Posterior cingulate gyrus (tissue), 11 donors: ENCODE measurements at regions not wholly inside any gene's neighbourhood (a gene's known extent, or its start where the extent isn't known, plus 50 kb on each side); places are given as distances from the start of the nearest gene placed in this dataset.

Experiments used
- DNase-seq, 10 donors: peaks; one replicate each; pipeline versions ENCODE4 v3.0.0 to v3.0.0-alpha.2; 2020 to 2021; ENCODE audit warnings: mixed read lengths in 3 of 10
- intact Hi-C: fragments of 100-400 bp; cut with DNase I; formaldehyde crosslinking; loops from one replicate; pipeline ENCODE4 v1.15.1; 2023

DNA sequence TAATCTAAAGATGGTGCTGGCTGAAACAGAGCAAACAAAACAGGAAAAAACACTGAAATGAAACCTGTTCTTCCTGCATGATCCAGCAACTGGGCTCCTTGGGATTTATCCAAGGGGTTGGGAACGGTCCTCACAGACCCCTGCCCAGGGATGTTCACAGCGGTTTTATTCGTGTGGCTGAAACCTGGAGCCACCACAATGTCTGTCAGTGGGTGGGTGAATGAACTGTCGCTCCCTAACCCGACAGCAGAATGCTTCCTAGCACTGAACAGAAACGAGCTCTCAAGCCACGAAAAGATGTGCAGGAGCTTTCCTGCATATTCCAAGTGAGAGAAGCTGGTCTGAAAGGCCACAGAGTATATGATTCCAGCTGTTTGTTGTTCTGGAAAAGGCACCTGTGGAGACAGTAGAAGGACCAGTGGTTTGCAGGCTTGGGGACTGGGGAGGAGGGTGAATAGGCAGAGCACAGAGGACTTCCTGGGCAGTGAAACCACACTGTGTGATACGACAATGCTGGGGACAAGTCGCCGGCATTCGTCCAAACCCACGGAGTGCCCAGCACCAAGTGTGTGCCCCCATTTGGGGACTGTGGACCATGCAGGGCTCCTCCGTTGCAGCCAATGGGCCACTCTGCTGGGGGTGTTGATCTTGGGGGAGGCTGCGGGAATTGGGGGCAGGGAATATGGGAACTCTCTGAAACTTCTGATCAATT lies 73.9 kb downstream of the TEX29 start:
- peak in 3 of 10 donors; percentile 27 to 41 (median 29) for DNase-seq

DNA sequence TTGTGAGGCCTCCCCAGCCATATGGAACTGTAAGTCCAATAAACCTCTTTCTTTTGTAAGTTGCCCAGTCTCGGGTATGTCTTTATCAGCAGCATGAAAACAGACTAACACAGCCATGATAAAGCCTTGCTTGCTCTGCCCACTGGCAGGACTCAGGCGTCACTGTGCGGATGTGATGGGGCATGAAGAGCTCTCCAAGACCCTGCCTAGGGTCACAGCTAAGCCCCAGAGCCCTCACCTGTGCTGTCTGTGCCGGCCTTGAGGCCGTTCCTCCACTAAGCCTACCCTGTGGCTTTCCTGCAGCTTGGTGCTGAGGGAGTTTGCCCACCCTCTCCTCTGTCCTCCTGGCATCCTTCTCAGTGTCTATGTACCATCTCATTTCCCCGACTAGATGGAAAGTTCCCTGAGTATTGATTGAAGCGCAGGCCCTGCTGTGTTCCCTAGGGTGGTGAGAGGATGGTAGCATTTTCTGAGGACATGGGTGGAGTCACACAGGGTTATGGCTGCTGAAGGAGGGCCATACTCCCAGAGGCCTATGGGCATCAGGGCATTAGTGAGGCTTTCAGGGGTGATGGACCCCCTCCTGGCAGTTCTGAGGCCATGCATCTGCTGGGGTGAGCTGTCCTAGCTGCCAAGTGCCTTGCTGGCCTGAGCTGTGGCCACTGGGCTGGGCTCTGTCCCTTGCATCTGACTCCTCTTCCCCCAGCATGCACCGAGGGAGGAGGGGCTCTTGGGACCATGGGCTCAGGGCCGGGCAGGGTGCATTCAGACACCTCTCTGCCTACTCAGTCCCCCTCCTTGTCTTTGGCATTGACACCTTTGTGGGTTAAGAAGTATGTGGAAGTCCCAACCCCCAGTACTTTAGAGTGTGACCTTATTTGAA lies 75.3 kb downstream of the TEX29 start:
- peak in 2 of 10 donors; percentile 16 to 69 for DNase-seq

More for the DNA sequence above, 73.9 kb downstream of the TEX29 start:
- intact Hi-C loops: no loop called here

DNA sequence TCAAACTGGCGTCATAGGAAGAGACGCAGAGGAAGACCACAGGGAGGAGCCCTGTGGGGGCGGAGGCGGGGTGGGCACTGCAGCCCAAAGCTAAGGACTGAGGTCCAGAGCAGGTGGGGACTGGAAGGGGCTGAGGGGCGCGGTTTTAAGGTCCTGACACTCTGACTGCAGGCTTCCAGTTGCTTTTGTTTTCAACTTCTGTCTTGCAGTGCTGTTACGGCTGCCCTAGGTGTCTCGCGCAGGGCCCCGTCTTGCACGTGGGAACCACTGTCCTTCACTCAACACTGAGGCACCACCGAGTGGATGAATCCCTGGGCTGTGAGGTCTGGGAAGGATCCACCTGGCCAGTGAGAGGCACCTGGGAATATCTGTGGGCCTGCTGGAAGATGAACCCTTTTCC lies 76.0 kb downstream of the TEX29 start:
- intact Hi-C loops: no loop called here

More for the DNA sequence above, 75.3 kb downstream of the TEX29 start:
- intact Hi-C loops: no loop called here

DNA sequence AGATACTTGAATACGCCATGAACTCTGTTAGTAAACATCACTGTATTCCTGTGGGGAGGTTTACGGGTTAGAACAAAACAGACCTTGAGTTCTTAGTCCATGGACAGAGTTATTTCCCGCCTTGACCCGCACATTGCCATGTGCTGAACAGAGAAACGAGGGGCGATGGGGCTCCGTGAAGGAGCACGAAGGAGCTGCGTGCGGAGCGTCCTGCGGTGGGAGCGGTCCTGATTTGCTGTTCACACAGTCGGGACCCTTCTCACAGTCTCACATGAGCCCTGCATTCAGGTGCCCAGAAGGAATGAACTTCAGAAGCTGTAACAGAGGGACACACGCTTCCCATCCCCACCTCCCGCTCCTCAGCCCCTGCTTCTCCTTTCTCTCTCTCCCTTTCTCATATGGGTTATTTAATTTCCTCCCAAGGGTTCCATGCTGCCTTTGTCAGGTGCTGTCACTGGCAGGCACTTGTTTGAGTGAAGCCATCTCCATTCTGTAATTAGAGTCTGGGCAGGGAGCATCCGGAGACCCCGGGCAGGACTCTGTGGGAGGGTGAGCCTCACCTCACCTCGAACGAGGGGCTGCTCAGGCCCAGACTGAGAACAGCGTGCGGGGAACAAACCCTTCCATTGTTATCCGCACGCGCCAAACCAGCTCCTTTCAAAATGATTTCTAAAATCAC lies 76.9 kb downstream of the TEX29 start:
- intact Hi-C loops: no loop called here

More for the DNA sequence above, 76.0 kb downstream of the TEX29 start:
- peak in 2 of 10 donors; percentile 12 to 49 for DNase-seq

DNA sequence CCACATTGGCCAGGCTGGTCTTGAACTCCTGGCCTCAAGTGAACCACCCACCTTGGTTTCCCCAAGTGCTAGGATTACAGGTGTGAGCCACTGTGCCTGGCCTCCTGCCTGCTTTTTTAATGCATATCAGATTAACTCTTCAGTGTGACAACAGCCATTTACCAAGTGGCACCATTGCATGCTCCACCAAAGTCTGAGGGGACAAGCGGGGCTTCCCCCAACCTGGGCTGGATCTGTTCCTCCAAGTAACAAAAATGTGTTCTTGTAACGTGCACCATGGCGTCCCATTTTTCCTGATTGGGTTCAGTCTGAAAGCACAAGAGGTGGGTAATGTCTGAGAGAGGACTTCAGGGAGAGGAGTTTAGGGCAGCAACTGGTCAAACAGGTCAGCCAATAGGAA lies 77.8 kb downstream of the TEX29 start:
- intact Hi-C loops: no loop called here
- DNase-seq: peak in 2 of 10 donors; percentile 30 to 69

More for the DNA sequence above, 76.9 kb downstream of the TEX29 start:
- peak in 3 of 10 donors; percentile 22 to 49 (median 45) for DNase-seq

DNA sequence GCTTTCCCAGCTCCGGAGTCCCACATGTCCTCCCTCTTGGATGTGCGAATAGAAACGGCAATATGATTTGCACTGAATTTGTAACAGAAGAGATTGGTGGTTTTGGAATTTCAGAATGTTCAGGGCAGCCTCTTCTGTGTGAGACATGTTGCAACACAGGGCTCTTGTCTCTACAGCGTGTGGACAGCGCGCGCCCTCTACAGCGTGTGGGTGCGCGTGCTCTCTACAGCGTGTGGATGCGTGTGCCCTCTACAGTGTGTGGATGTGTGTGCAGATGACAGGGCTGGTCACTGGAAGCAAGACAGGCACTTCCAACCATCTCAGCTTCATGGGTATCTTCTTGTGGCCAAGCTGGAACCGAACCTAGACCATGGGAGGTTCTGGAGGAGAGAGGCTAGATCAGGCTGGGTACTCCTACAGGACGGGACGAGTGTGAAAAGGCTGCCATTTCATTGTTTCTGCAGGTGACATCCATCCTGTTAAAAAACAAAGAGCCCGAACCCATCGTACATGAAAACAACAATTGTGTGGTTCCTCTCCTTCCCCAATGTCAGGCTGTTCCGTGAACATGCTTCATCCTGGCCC lies 78.4 kb downstream of the TEX29 start:
- intact Hi-C loops: no loop called here
- peak in 2 of 10 donors; percentile 23 to 29 for DNase-seq

DNA sequence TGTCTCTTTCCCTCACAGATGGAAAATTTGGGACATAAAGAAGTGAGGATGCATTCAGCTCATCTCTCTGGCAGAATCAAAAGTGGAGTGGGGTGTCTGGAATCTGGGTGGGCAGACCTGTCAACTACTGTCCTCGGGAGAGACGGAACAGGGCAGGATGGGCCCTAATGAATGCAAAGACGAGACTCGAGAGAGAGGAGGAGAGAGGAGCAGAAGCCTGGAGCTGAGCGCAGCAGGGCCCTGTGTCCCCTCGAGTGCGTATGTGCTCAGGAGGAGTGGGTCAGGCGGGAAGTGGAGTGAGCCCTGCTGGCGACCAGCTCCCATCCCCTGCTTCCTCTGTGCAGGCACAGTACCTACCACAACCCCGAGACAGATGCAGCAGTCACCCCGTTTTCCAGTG lies 78.9 kb downstream of the TEX29 start:
- intact Hi-C loops: no loop called here
- peak in 3 of 10 donors; percentile 33 to 52 (median 44) for DNase-seq

DNA sequence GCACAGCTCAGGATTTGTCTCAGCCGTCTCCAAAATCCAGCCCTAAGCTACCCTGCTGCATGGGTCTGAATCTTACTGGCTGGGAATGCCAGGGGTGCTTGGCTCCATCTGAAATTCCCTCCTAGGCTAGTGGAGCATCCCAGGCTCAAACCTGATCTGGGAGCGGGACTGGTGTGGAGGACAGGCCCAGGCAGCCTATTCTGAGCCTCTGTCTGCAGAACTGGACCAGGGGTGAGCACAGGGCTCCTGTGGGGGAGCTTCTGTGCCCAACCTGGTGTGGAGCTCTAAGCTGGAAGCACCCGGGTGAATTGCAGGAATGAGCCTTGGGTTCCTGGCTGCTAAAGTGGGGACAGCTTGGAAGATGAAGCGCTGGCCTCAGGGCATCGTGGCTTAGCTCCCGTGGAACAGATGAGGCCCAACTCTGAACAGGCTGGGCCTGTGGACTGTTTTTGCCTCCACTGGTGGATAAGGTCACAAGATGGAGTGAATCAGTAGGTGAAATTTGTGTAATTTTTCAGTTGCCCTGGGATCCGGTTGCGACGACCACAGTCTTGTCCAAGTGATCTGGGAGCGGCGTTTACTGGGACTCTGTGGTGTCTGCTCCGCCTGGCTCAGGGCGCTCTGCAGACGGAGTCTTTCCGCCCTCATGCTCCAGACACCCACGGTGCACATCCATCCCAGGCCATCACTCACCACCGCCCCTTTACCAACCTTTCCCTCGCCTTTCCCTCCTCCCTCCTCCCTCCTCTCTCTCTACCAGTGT lies 79.5 kb downstream of the TEX29 start:
- DNase-seq: peak in 3 of 10 donors; percentile 37 to 62 (median 47)
- intact Hi-C loops: no loop called here

DNA sequence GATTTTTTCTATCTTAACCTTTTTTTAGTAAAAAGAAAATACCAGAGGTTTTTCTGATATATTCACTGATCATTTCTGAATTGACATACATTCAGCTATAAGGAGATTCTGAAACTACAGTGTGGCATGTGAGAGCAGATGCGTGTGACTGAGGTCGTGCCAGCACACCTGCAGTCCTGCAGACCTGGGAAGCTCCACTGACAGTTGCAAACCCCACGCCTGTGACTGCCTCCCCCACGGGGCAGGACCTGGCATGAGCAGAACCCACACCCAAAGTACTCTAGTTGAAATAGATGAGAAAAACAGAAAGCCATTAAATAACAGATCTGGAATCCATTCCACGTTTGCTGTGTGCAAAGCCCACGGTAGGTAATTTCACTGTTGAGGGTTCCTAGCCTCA lies 80.7 kb downstream of the TEX29 start:
- peak in 2 of 10 donors; percentile 44 to 58 for DNase-seq
- intact Hi-C loops: no loop called here

DNA sequence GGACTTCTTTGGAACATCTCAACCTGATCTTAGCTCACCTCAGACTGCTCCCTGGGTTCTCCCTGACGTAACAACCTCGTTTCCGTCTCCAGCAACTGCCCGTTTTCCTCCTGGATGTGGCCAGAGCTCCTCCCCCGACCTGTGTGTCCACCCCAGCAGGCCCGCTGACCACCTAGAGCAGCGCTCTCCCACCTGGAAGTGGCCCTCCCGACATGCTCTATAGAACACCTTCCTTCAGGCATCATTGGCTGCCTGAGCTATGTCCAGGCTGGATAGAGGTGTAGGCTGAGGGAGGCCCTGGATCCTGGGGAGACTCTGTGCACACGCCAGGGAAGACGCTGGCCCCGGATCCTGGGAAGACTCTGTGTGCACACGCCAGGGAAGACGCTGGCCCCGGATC lies 81.3 kb downstream of the TEX29 start:
- peak in 2 of 10 donors; percentile 60 to 64 for DNase-seq
- intact Hi-C loops: no loop called here

DNA sequence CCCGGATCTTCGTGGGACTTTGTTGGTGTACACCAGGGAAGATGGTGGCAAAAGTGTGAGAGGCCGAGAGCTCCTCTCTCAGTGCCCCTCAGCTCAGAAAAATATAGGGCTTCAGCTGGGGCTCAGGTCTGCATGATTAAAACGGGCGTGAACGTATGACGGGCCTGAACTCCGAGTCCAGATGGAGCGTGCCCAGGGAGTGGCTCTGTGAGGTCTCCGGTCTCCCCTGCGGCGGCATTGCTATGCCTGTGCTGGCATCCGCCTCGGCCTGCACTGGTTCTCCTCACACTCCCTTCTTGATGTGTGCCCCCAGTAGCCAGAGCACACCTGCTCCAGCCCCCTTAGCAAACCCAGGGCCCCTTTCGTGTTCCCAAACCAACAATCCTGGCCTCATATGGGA lies 82.0 kb downstream of the TEX29 start:
- intact Hi-C loops: no loop called here
- peak in 3 of 10 donors; percentile 25 to 67 (median 27) for DNase-seq

DNA sequence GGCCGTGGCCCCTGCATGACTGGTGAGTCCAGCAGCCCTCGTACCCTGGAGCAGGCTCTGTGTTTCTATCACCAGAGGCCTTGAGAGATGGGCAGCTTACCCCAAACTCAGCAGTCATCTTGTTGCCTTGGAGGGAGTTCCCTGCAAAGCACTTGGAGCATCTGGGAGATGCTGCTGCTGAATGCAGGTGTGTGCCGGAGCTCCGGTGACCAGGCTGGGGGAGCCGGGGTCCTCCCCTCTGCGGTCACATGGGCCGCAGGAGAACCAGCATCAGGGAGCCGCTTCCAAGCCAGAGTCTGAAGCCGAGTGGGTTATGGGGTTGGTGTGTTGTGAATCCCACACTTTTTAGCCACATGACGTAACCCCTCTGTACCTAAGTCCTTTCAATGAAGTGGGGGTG lies 82.8 kb downstream of the TEX29 start:
- peak in 3 of 10 donors; percentile 17 to 59 (median 38) for DNase-seq
- intact Hi-C loops: no loop called here

DNA sequence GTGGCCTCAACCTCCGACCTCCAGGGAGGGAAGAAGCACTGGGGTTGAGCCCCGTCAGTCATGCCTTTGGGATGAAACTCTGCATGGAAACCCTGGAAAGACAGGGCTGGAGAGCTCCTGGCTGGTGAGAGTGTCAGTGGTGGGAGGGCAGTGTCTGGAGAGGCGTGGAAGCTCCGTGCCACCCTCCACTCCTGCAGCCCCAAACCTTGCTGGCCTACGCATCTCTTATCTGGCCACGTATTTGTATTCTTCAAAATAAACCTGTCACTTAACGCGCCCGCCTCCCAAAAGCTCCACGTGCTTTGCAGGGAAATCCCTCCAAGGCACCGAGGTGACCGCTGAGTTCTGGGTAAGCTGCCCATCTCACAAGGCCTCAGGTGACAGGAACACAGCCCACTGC lies 84.3 kb downstream of the TEX29 start:
- peak in 3 of 10 donors; percentile 39 to 56 (median 51) for DNase-seq
- intact Hi-C loops: no loop called here

DNA sequence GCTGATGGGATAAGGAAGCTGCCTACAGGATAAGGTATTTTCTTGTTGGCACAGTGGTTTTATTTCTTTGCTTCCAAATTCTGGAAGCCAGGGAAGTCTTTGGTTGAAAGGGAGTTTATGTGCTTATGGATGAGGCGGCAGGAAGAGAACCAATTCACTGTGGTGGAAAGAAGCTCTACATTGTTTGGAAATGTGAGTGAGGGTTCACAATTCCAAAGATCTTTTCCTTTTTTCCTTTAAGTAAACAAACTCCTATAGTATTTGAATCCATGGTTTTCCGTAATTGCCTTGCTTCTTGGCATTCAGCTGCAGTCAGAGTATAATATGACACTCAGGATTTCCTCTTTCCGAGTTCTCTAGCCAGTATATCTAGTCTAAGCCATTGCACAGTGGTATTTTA lies 86.2 kb downstream of the TEX29 start:
- no peak for DNase-seq
- intact Hi-C loops: no loop called here

DNA sequence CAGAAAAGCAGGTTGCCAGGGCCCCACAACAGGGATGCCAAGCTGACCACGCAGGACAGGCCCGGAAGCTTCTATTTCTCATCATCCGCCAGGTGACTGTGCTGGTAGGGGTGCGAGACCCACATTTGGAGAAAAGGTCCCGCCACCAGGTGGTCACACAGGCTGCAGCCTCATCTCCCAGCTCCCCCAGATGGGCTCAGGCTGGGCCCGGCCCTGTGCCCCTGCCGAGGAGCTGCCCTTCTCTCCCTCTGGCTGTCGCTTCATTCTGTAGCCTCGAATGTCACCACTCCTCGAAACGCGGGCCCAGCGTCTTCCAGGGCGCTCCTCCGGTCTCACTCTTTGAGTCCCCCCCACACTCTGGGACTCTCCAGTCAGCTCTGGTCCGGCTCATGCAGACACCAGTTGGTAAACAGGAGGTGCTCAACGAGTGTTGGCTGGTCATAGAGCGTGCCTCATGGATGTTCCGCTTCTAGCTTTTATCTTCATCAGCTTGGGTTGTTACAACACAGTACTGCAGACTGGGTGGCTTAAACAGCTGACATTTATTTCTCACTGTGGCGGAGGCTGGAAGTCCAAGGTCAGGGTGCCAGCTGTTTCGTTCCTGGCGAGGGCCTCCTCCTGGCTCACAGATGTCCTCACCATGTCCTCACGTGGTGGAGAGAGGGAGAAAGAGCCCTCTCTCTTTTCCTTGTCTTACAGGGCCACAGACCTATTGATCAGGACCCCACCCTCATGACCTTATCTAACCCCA lies 87.1 kb downstream of the TEX29 start:
- intact Hi-C loops: no loop called here
- peak in 3 of 10 donors; percentile 32 to 69 (median 58) for DNase-seq

DNA sequence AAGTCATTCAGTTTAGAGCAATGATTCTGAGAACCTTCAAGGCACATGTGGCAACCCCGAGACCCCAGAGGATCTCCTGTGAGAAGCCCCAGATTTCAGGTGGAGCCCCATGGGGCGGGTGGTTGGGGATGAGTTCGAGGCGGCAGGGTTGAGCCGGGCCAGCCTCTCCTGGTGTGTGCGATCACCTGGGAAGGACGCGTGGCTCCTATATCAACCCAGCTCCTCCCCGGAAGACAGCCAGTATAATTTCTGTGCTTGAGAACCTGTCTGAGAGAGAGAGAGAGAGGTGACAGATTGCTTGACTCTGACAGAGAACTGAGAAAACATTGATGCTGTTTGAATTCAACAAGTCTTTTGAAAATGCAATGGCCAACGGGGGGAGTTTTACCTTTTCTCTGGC lies 89.0 kb downstream of the TEX29 start:
- intact Hi-C loops: no loop called here
- peak in 3 of 10 donors; percentile 29 to 60 (median 51) for DNase-seq

DNA sequence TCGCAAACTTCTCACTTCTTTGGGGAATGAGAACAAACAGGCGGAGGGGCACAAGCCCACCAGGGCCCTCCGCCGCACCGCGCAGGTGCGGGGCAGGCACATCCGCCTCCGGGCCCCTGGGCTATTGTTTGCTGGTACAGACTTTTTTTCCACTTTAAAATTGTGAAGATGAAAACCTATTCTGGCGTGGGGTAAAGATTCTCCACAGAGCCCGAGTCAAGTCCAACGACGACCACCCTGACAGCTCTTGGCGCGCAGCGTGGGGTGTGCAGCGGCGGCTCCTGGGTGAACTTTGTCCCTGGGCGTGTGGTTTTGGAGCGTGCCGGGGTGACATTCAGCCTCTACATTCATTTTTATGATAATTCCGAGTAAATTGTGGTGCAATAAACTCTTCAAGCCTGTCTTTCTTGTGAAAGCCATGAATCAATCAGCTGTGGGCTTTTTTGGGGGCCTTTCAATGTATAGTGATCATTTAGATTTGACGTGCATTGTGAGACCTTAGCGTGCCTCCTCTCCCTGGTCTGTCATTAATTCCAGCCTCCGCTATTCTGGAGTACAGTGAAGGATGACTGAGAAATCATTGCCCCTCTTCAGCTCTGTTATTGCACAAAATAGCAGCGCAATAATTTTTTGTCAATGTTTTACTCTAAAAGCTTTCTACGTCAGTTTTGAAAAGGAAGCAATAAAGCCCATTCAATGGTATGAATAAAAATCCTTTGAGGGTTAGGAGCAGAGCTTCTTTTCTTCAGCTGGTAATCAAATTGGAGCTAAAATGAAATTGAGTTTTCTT lies 90.0 kb downstream of the TEX29 start:
- intact Hi-C loops: no loop called here
- DNase-seq: peak in 3 of 10 donors; percentile 34 to 81 (median 53)
